GM12873 (cell line): ENCODE measurements at regions not wholly inside any gene's neighbourhood (a gene's known extent, or its start where the extent isn't known, plus 50 kb on each side); places are given as distances from the start of the nearest gene placed in this dataset.

Source experiments
- TF ChIP-seq, protein P1 (sequence below): IDR thresholded peaks from 2 replicates; pipeline ENCODE4 v1.5.1; 2012; ENCODE audit warnings: low read depth, mild to moderate bottlenecking, moderate library complexity, low read length, control low read depth; ENCODE audit not compliant: insufficient read depth; ENCODE audit errors: missing control alignments

DNA sequence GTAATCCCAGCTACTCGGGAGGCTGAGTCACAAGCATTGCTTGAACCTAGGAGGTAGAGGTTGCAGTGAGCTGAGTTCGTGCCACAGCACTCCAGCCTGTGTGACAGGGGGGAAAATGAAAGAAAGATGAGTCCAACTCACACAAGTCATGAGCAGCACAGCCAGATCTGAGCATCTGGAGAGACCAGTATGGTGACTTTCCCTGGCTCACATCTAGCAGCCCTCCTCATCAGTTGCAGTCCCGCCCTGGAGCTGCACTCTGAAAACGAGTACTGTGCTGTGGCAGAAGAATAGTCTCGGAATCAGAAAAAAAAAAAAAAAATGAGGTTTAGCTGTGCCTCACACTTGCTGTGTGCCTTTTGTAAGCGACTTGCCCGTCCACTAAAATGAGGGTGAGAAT, 74.4 kb upstream of the TRIB2 start:
- TF ChIP-seq, protein P1, sequence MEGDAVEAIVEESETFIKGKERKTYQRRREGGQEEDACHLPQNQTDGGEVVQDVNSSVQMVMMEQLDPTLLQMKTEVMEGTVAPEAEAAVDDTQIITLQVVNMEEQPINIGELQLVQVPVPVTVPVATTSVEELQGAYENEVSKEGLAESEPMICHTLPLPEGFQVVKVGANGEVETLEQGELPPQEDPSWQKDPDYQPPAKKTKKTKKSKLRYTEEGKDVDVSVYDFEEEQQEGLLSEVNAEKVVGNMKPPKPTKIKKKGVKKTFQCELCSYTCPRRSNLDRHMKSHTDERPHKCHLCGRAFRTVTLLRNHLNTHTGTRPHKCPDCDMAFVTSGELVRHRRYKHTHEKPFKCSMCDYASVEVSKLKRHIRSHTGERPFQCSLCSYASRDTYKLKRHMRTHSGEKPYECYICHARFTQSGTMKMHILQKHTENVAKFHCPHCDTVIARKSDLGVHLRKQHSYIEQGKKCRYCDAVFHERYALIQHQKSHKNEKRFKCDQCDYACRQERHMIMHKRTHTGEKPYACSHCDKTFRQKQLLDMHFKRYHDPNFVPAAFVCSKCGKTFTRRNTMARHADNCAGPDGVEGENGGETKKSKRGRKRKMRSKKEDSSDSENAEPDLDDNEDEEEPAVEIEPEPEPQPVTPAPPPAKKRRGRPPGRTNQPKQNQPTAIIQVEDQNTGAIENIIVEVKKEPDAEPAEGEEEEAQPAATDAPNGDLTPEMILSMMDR: no peak

DNA sequence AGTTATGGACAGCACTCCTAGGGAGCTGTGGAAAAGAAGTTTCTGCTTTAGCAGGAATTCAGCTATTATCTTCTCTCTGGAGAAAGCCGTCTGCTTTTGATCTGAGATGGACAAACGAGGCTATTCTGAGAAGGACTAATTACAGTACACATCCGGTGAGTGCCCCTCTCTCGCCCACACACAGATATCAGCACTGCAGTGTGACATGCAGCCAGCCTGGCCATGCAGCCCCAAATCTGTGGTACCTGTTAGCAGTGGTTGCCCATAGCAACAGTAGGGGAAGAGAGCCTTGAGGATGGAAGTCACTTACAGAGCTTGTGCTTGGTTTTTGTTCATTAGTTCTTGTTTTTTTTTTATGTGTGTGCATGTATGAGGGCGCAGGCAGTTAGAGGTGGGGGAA, 73.9 kb upstream of the TRIB2 start:
- TF ChIP-seq, protein P1: no peak

DNA sequence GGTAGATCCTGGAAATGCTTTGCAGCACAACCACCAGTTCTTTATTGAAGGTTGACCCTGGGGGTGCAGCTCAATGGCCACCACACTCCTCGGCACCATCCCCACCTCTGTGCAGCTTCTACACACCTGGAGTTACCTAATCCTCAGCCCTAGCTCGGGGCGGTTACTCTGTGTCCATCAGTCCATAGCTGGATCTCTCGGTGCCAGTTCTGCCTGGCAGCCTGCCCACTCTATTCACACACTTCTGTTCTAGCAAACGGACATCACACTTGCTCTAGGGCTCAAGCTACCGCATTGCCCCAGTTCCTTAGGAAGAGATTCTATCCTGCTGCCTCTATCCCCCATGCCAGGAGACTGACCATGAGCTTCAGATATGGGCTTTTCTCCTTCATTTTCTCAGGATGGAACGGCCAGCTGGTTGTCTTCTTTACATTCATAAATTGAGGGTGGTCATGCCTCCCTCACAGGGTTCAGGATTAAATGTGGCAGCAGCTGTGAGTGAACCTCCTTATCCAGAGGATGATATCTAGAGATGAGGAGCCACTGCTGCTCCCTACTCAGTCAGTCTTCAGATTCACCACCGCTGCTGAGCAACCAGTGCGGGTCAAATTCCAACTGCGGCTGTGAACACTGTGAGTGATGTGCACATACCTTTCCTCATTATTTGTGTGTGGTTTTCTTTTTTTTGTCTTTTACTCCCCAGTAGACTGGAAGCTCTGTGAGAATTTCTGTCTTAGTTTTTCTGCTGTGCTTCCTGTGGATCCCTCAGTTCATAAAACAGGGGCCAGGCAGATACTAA, 66.9 kb upstream of the TRIB2 start:
- TF ChIP-seq, protein P1: no peak

DNA sequence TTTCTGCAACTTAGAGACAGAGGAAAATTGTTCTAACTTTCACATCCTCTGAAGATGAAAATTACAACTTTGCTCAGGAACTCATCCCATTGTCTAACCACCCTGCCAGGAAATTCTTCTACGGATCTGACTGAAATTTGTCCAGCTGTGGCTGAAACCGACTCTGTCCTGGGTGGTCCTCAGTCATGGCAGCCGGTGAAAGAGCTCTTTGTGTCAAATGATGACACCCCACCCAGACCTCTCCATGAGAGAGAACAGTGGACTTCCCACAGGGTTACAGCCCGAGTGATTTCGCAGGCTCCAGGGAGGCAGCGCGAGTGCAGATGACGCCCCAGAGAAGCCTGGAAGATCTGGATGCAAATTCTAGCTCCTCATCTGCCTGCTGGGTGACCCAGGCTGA, 65.1 kb upstream of the TRIB2 start:
- TF ChIP-seq, protein P1: no peak

DNA sequence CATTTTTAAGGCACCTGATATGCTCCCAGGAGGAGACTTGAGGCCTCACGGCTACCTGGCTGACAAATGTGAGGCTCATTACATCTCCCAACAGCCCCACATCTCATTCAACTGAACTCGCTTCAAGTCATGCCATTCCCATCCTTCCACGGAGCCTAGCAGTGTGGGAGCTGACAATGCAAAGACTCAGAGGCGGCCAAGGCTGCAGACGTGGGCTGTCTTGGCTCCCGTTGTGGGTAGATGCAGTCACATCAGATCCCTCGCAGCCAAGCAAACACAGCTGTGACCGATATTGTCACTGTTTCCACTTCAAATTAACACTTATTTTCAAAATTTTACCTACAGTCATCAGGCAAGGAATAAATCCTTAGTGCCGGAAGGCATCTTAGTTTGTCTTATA, 64.0 kb upstream of the TRIB2 start:
- TF ChIP-seq, protein P1: no peak

DNA sequence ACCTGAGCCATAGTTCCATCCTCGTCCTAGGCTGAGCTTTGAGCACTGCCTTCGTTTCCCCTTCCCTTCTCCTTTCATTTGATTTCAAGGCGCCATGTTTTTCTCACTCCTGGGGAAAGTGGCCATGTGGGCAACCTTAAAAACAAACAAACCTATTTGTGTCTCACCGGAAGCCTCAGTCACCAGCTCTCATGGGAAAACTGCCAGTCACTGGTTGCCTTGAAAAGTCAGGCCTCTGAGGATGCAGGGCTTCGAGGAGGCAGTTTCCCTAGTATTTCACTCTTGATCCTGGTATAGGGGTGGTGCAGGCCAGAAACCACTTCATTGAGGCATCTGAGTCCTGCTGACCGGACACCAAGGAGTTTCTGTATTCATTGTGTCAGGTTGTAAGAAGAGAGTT, 59.2 kb upstream of the TRIB2 start:
- TF ChIP-seq, protein P1: no peak

DNA sequence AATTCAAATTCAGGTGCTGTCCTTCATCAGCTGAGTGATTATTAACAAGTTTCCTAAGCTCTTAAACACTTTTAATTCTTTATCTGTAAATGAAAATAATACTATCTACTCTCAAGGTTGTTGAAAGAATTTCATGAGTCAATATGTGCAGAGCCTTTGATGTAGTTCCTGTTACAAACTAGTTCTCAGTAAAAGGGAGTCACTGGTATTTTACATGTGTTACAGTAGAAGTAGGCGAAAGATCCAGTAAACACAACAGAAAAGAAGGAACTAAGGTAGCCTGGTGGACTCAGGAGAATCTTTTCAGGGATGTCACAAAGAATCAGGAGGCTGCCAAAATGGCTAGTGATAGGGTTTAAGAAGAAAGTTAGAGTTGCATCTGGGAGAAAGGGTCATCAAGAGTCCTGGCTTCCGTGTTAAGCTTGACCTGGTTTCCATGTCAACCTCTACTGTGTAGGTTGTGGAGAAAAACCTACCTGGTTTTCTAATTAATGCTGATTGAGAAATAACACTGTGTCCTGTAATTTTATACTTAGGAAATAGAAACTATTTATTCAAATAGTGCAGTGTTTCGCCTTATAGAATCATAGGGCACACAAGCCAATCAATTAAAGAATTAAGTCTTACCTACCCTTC, 58.3 kb upstream of the TRIB2 start:
- TF ChIP-seq, protein P1: no peak
